Spinal cord (tissue), 9 donors: ENCODE measurements at regions not wholly inside any gene's neighbourhood (a gene's known extent, or its start where the extent isn't known, plus 50 kb on each side); places are given as distances from the start of the nearest gene placed in this dataset.

Experiments used
- DNase-seq, 6 donors: peaks; one replicate each; pipeline versions ENCODE4 v3.0.0 to v3.0.0-alpha.2; 2013 to 2015; ENCODE audit warnings: low spot score in 6 of 6, low read depth in 4 of 6
- H3K27ac ChIP-seq: one replicate; pipeline ENCODE4 v1.5.1; 2013; ENCODE audit warnings: low read depth, low read length, control low read depth
- H3K27me3 ChIP-seq: one replicate; pipeline ENCODE4 v1.6.1; 2013; ENCODE audit warnings: low read length; ENCODE audit not compliant: control insufficient read depth, insufficient read depth
- H3K36me3 ChIP-seq: one replicate; pipeline ENCODE4 v1.6.1; 2013; ENCODE audit warnings: low read length; ENCODE audit not compliant: control insufficient read depth, insufficient read depth
- H3K4me1 ChIP-seq: one replicate; pipeline ENCODE4 v1.6.1; 2013; ENCODE audit warnings: low read length; ENCODE audit not compliant: control insufficient read depth, insufficient read depth
- H3K4me3 ChIP-seq: one replicate; pipeline ENCODE4 v1.5.1; 2013; ENCODE audit warnings: low read depth, low read length, control low read depth
- H3K9me3 ChIP-seq: one replicate; pipeline ENCODE4 v1.6.1; 2013; ENCODE audit warnings: low read length; ENCODE audit not compliant: control insufficient read depth, insufficient read depth
- WGBS: methylation state at CpG from one replicate; pipeline ENCODE4 v1.1.5; 2013; ENCODE audit warnings: missing lambda C conversion rate; ENCODE audit not compliant: insufficient coverage; 5-methylcytosine and 5-hydroxymethylcytosine counted together
- donor health status: healthy.

- 76% methylated on average over 3 of the region's 3 CpGs for WGBS
- no peaks in the 10 kb centered on the region for H3K9me3 ChIP-seq
- no peak overlapping the region for H3K4me3 ChIP-seq
- no peak overlapping the region for H3K27ac ChIP-seq
- H3K4me1 ChIP-seq, result peaks cover 7% of the 10 kb centered on the region
- H3K36me3 ChIP-seq, result no peaks in the 10 kb centered on the region
- DNase-seq, result no peak
- peaks cover 4% of the 10 kb centered on the region for H3K27me3 ChIP-seq
Measured at GRCh38 chr1:30274173-30274970, 449.0 kb downstream of the MATN1 start.

GRCh38 chr1:30273456-30273855 is 449.9 kb downstream of the MATN1 start:
- Histone ChIP-seq H3K27me3 (peaks cover 4% of the 10 kb centered on the region), H3K4me1 (peaks cover 7% of the 10 kb centered on the region), H3K27ac (no peak overlapping the region), H3K9me3 (no peaks in the 10 kb centered on the region), H3K4me3 (no peak overlapping the region), H3K36me3 (no peaks in the 10 kb centered on the region)
- DNase-seq, result no peak
- WGBS, result 82% methylated on average over 5 of the region's 5 CpGs

- Histone ChIP-seq H3K4me1 (peaks cover 7% of the 10 kb centered on the region), H3K4me3 (no peak overlapping the region), H3K36me3 (no peaks in the 10 kb centered on the region), H3K9me3 (no peaks in the 10 kb centered on the region), H3K27ac (no peak overlapping the region), H3K27me3 (peaks cover 4% of the 10 kb centered on the region)
- DNase-seq, result no peak
- 83% methylated on average over 1 of the region's 1 CpG for WGBS
Measured at GRCh38 chr1:30273021-30273325, 450.4 kb downstream of the MATN1 start.

GRCh38 chr1:30272277-30273020 is 450.9 kb downstream of the MATN1 start:
- 74% methylated on average over 5 of the region's 6 CpGs for WGBS
- Histone ChIP-seq H3K27ac (no peak overlapping the region), H3K36me3 (no peaks in the 10 kb centered on the region), H3K9me3 (no peaks in the 10 kb centered on the region), H3K4me3 (no peak overlapping the region), H3K27me3 (peaks cover 4% of the 10 kb centered on the region), H3K4me1 (peaks cover 7% of the 10 kb centered on the region)
- no peak for DNase-seq

GRCh38 chr1:30271401-30272276 is 451.7 kb downstream of the MATN1 start:
- H3K27me3 ChIP-seq, result peaks cover 4% of the 10 kb centered on the region
- H3K4me3 ChIP-seq, result no peak overlapping the region
- WGBS, result 83% methylated on average over 9 of the region's 10 CpGs
- peaks cover 7% of the 10 kb centered on the region for H3K4me1 ChIP-seq
- no peaks in the 10 kb centered on the region for H3K36me3 ChIP-seq
- DNase-seq, result no peak
- no peaks in the 10 kb centered on the region for H3K9me3 ChIP-seq
- H3K27ac ChIP-seq, result no peak overlapping the region

- Histone ChIP-seq H3K27ac (no peak overlapping the region), H3K4me3 (no peak overlapping the region), H3K27me3 (peaks cover 4% of the 10 kb centered on the region), H3K9me3 (no peaks in the 10 kb centered on the region), H3K36me3 (no peaks in the 10 kb centered on the region), H3K4me1 (peaks cover under 1% of the 10 kb centered on the region)
- no CpG with 5 or more reads among the region's 1 CpG for WGBS
- DNase-seq, result no peak
Measured at GRCh38 chr1:30270461-30270860, 452.9 kb downstream of the MATN1 start.

- Histone ChIP-seq H3K27me3 (peaks cover 5% of the 10 kb centered on the region), H3K4me1 (peaks cover 4% of the 10 kb centered on the region), H3K36me3 (no peaks in the 10 kb centered on the region), H3K27ac (no peak overlapping the region), H3K9me3 (no peaks in the 10 kb centered on the region), H3K4me3 (no peak overlapping the region)
- 54% methylated on average over 3 of the region's 4 CpGs for WGBS
- no peak for DNase-seq
Measured at GRCh38 chr1:30268923-30269666, 454.3 kb downstream of the MATN1 start.

- Histone ChIP-seq H3K4me3 (no peak overlapping the region), H3K9me3 (no peaks in the 10 kb centered on the region), H3K4me1 (peaks cover 7% of the 10 kb centered on the region), H3K27me3 (peaks cover 6% of the 10 kb centered on the region), H3K36me3 (no peaks in the 10 kb centered on the region), H3K27ac (no peak overlapping the region)
- no peak for DNase-seq
- 67% methylated on average over 3 of the region's 6 CpGs for WGBS
Measured at GRCh38 chr1:30267856-30268255, 455.5 kb downstream of the MATN1 start.

GRCh38 chr1:30267046-30267445 is 456.3 kb downstream of the MATN1 start:
- DNase-seq, result no peak
- H3K36me3 ChIP-seq, result no peaks in the 10 kb centered on the region
- H3K4me3 ChIP-seq, result no peak overlapping the region
- 89% methylated on average over 4 of the region's 4 CpGs for WGBS
- peaks cover 6% of the 10 kb centered on the region for H3K27me3 ChIP-seq
- peaks cover 7% of the 10 kb centered on the region for H3K4me1 ChIP-seq
- no peaks in the 10 kb centered on the region for H3K9me3 ChIP-seq
- no peak overlapping the region for H3K27ac ChIP-seq
